ENCODE measurements at regions not wholly inside any gene's neighbourhood (a gene's known extent, or its start where the extent isn't known, plus 50 kb on each side); places are given as distances from the start of the nearest gene placed in this dataset.
A peak's percentile ranks its signal among the peaks of the same experiment; 100 is the strongest.

- H3K4me3 ChIP-seq (ENCODE audit: low read depth, low read length) = no peak overlapping the region
- peak; percentile 93 for TF ChIP-seq CTCF (conservative IDR thresholded peaks at IDR 0.05; ENCODE audit: low read depth, low read length)
- DNase-seq (ENCODE audit: low read depth) = peak; percentile 90
Observed at GRCh38 chr18:48475635-48476549, 62.9 kb upstream of the CTIF start.

GRCh38 chr18:48473816-48474215 is 64.6 kb upstream of the ZBTB7C start:
- H3K4me3 ChIP-seq (ENCODE audit: low read depth, low read length) = no peak overlapping the region
- TF ChIP-seq CTCF (conservative IDR thresholded peaks at IDR 0.05; ENCODE audit: low read depth, low read length) = no peak
- DNase-seq (ENCODE audit: low read depth) = no peak

DNA sequence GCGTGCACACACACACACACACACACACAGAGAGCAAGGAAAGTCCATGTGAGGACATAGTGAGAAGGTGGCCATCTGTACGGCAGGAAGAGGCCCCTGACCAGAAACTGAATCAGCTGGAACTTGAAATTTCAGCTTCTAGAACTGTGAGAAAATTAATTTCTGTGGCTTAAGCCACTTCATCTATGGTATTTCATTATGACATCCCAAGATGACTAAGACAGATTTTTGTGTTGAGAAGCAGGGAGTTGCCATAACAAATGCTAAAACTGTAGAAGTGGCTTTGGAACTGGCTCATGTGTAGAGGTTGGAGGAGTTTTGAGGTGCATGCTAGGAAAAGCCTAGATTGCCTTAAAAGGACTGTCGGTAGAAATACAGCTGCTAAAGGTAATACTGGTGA is 63.4 kb upstream of the ZBTB7C start:
- peak; percentile 59 for DNase-seq (ENCODE audit: low read depth)
- TF ChIP-seq CTCF (conservative IDR thresholded peaks at IDR 0.05; ENCODE audit: low read depth, low read length) = no peak

GRCh38 chr18:48470484-48471180 is 61.4 kb upstream of the ZBTB7C start:
- TF ChIP-seq CTCF (conservative IDR thresholded peaks at IDR 0.05; ENCODE audit: low read depth, low read length) = no peak
- DNase-seq (ENCODE audit: low read depth) = no peak
- no peak overlapping the region for H3K4me3 ChIP-seq (ENCODE audit: low read depth, low read length)

More for the DNA sequence above, 63.4 kb upstream of the ZBTB7C start:
- no peak overlapping the region for H3K4me3 ChIP-seq (ENCODE audit: low read depth, low read length)

GRCh38 chr18:48468151-48468550 is 59.0 kb upstream of the ZBTB7C start:
- DNase-seq (ENCODE audit: low read depth) = no peak
- H3K4me3 ChIP-seq (ENCODE audit: low read depth, low read length) = no peak overlapping the region
- no peak for TF ChIP-seq CTCF (conservative IDR thresholded peaks at IDR 0.05; ENCODE audit: low read depth, low read length)

DNA sequence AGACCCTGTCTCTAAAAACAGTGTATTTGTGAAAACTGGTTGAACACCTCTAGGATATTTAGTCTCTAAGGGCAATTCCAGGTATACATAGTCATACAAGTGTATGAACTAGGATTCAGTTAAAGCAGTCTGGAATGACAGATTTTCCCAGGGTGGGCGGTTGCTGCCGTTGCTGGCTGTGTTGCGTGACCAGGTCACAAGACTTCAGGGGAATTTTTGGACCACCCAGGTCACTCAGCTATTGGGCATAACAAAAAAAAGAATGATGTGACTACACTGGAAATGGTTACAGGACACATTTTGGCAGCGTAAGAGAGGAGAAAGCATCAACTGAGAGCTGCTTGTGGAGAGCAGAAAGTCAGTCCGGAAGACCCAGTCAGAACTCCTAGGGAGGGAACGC is 58.0 kb upstream of the ZBTB7C start:
- H3K4me3 ChIP-seq (ENCODE audit: low read depth, low read length) = no peak overlapping the region
- TF ChIP-seq CTCF (conservative IDR thresholded peaks at IDR 0.05; ENCODE audit: low read depth, low read length) = no peak
- DNase-seq (ENCODE audit: low read depth) = no peak
